ENCODE measurements at regions not wholly inside any gene's neighbourhood (a gene's known extent, or its start where the extent isn't known, plus 50 kb on each side); places are given as distances from the start of the nearest gene placed in this dataset.
A peak's percentile ranks its signal among the peaks of the same experiment; 100 is the strongest.
"Not testable (repeated sequence)": the region's sequence is repeated elsewhere in the genome, so short reads cannot be mapped to it uniquely, and the experiment has no call there.

- peak; percentile 80 for DNase-seq (ENCODE audit: low spot score)
Observed at GRCh38 chr6:28838634-28839442, 84.9 kb downstream of the TRIM27 start.

DNA sequence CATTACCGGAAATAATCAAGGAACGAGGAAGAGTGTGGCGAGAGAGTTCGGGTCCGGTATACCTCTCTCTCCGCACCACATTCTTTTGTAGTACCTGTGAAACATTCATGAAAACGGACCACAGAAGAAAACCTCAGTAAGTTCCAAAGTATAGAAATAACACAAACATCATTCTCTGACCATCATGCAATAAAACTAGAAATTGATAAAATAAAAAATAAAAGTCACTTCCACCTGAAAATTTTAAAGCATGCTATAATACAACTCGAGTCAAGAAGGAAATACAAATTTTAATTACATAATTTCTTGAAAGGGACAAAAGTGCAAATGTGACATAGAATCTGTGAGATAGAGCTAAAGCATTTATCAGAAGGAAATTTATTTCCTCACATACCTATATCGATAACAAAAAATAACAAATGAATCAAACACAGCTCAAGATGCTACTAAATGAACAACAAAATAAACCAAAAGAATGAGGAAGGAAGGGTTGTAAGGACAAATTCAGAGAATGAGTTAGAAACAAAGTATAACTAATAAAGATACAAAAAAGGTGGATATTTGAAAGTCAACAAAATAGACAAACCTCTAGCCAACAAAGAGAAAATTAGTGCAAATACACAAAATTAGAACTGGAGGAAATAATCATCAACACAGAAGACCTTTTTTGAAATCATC lies 84.2 kb downstream of the TRIM27 start:
- no peak for DNase-seq (ENCODE audit: low spot score)

DNA sequence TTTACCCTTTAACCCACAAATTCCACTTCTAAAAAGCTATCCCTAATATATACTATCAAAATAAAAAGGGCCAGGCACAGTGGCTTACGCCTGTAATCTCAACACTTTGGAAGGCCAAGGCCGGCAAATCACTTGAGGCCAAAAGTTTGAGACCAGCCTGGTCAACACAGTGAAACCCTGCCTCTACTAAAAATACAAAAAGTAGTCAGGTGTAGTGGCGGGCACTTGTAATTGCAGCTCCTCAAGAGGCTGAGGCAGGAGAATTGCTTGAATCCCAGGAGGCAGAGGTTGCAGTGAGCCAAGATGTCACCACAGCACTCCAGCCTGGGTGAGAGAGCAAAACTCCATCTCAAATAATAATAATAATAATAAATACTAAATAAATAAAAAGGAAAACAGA lies 82.5 kb downstream of the TRIM27 start:
- DNase-seq (ENCODE audit: low spot score): no peak

DNA sequence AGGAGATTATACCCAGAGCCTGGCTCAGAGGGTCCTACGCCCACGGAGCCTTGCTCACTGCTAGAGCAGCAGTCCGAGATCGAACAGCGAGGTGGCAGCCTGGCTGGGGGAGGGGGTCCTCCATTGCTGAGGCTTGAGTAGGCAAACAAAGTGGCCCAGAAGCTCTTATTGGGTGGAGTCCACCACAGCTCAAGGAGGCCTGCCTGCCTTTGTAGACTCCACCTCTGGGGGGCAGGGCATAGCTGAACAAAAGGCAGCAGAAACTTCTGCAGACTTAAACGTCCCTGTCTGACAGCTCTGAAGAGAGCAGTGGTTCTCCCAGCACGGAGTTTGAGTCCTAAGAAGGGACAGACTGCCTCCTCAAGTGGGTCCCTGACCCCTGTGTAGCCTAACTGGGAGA lies 75.0 kb downstream of the TRIM27 start:
- not testable (repeated sequence) for DNase-seq (ENCODE audit: low spot score)
